ENCODE measurements at regions not wholly inside any gene's neighbourhood (a gene's known extent, or its start where the extent isn't known, plus 50 kb on each side); places are given as distances from the start of the nearest gene placed in this dataset.
"Not testable (repeated sequence)": the region's sequence is repeated elsewhere in the genome, so short reads cannot be mapped to it uniquely, and the experiment has no call there.

- no peak for DNase-seq
These were observed 945.3 kb upstream of the GRIA3 start for GRCh38 chrX:122238801-122239200.

- no peak for DNase-seq
These were observed 942.1 kb upstream of the GRIA3 start for GRCh38 chrX:122241959-122242358.

GRCh38 chrX:122244080-122244479, 940.0 kb upstream of the GRIA3 start:
- DNase-seq: no peak

- no peak for DNase-seq
These were observed 938.9 kb upstream of the GRIA3 start for GRCh38 chrX:122245175-122245574.

GRCh38 chrX:122245943-122246342, 938.1 kb upstream of the GRIA3 start:
- DNase-seq: no peak

- no peak for DNase-seq
These were observed 937.1 kb upstream of the GRIA3 start for GRCh38 chrX:122246937-122247336.

GRCh38 chrX:122248681-122249080, 935.4 kb upstream of the GRIA3 start:
- no peak for DNase-seq

GRCh38 chrX:122252454-122252853, 931.6 kb upstream of the GRIA3 start:
- DNase-seq: no peak

- no peak for DNase-seq
These were observed 915.7 kb upstream of the GRIA3 start for GRCh38 chrX:122268353-122268752.

- DNase-seq: no peak
These were observed 914.8 kb upstream of the GRIA3 start for GRCh38 chrX:122269243-122269781.

- no peak for DNase-seq
These were observed 913.1 kb upstream of the GRIA3 start for GRCh38 chrX:122270809-122271494.

- no peak for DNase-seq
These were observed 912.1 kb upstream of the GRIA3 start for GRCh38 chrX:122272011-122272410.

GRCh38 chrX:122279746-122280145, 904.3 kb upstream of the GRIA3 start:
- DNase-seq: no peak

GRCh38 chrX:122299822-122300221, 884.3 kb upstream of the GRIA3 start:
- not testable (repeated sequence) for DNase-seq

GRCh38 chrX:122301491-122301890, 882.6 kb upstream of the GRIA3 start:
- no peak for DNase-seq

GRCh38 chrX:122303761-122304160, 880.3 kb upstream of the GRIA3 start:
- no peak for DNase-seq

- DNase-seq: no peak
These were observed 839.3 kb upstream of the GRIA3 start for GRCh38 chrX:122344816-122345215.

GRCh38 chrX:122363112-122363795, 820.8 kb upstream of the GRIA3 start:
- DNase-seq: no peak

- DNase-seq: not testable (repeated sequence)
These were observed 808.5 kb upstream of the GRIA3 start for GRCh38 chrX:122375533-122375932.

GRCh38 chrX:122389005-122389404, 795.1 kb upstream of the GRIA3 start:
- DNase-seq: no peak

GRCh38 chrX:122418758-122419157, 765.3 kb upstream of the GRIA3 start:
- DNase-seq: no peak

- DNase-seq: no peak
These were observed 762.5 kb upstream of the GRIA3 start for GRCh38 chrX:122421434-122422121.

GRCh38 chrX:122422547-122422946, 761.5 kb upstream of the GRIA3 start:
- no peak for DNase-seq

GRCh38 chrX:122434942-122435341, 749.1 kb upstream of the GRIA3 start:
- no peak for DNase-seq
